B cell (primary cell): ENCODE measurements at regions not wholly inside any gene's neighbourhood (a gene's known extent, or its start where the extent isn't known, plus 50 kb on each side); places are given as distances from the start of the nearest gene placed in this dataset.

Experiments
- EZH2 ChIP-seq: IDR thresholded peaks from 2 replicates; pipeline ENCODE4 v1.6.1; 2012; ENCODE audit warnings: borderline replicate concordance, low read depth, mild to moderate bottlenecking, moderate library complexity, low read length; ENCODE audit not compliant: insufficient read depth, poor library complexity, severe bottlenecking
- TF ChIP-seq, protein P1 (sequence below): fragments of 200-600 bp; IDR thresholded peaks from one replicate; pipeline ENCODE4 v1.8.0; 2022; ENCODE audit warnings: antibody characterized with exemption, mild to moderate bottlenecking

GRCh38 chr5:89110916-89111646 is 228.1 kb upstream of the MEF2C start:
- TF ChIP-seq, protein P1, sequence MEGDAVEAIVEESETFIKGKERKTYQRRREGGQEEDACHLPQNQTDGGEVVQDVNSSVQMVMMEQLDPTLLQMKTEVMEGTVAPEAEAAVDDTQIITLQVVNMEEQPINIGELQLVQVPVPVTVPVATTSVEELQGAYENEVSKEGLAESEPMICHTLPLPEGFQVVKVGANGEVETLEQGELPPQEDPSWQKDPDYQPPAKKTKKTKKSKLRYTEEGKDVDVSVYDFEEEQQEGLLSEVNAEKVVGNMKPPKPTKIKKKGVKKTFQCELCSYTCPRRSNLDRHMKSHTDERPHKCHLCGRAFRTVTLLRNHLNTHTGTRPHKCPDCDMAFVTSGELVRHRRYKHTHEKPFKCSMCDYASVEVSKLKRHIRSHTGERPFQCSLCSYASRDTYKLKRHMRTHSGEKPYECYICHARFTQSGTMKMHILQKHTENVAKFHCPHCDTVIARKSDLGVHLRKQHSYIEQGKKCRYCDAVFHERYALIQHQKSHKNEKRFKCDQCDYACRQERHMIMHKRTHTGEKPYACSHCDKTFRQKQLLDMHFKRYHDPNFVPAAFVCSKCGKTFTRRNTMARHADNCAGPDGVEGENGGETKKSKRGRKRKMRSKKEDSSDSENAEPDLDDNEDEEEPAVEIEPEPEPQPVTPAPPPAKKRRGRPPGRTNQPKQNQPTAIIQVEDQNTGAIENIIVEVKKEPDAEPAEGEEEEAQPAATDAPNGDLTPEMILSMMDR = no peak
- TF ChIP-seq EZH2 = no peak
